DND-41 (cell line): ENCODE measurements at regions not wholly inside any gene's neighbourhood (a gene's known extent, or its start where the extent isn't known, plus 50 kb on each side); places are given as distances from the start of the nearest gene placed in this dataset.

Experiments
- ATAC-seq: fragments of 200-7000 bp; cut with Tn5 transposase; 3 replicates; pipeline ENCODE4 v1.9.1; 2021; ENCODE audit warnings: low read depth; ENCODE audit not compliant: insufficient read depth
- DNase-seq: peaks from one replicate; pipeline ENCODE4 v3.0.0-alpha.2; 2020
- H2AFZ ChIP-seq: 2 replicates; pipeline ENCODE4 v1.6.0; 2012; ENCODE audit warnings: low read depth, low read length
- H3K27ac ChIP-seq: 2 replicates; pipeline ENCODE4 v1.5.1; 2012; ENCODE audit warnings: low read length, inconsistent platforms
- H3K27me3 ChIP-seq: fragments of 200-600 bp; sonication (generic); 2 replicates; pipeline ENCODE4 v1.6.0; 2012; ENCODE audit warnings: low read length, mild to moderate bottlenecking, inconsistent platforms; ENCODE audit not compliant: insufficient read depth, poor library complexity
- H3K36me3 ChIP-seq: 2 replicates; pipeline ENCODE4 v1.5.1; 2012; ENCODE audit warnings: low read length, inconsistent platforms; ENCODE audit not compliant: insufficient read depth
- H3K4me1 ChIP-seq: 2 replicates; pipeline ENCODE4 v1.5.1; 2012; ENCODE audit warnings: mild to moderate bottlenecking, low read length; ENCODE audit not compliant: insufficient read depth
- H3K4me2 ChIP-seq: 2 replicates; pipeline ENCODE4 v1.6.0; 2012; ENCODE audit warnings: mild to moderate bottlenecking, moderate library complexity, low read length, inconsistent platforms; ENCODE audit not compliant: insufficient read depth
- H3K4me3 ChIP-seq, 2 experiments: fragments of 200-600 bp in 1 of 2; shearing (Covaris generic) in 1 of 2; 2 replicates each; pipeline ENCODE4 v1.5.1; 2012 to 2016; ENCODE audit warnings: inconsistent platforms in 2 of 2, low read length in 2 of 2, mild to moderate bottlenecking in 2 of 2, low read depth in 1 of 2, moderate library complexity in 1 of 2
- H3K79me2 ChIP-seq: 2 replicates; pipeline ENCODE4 v1.6.0; 2012; ENCODE audit warnings: low read length, inconsistent platforms; ENCODE audit not compliant: insufficient read depth
- H3K9ac ChIP-seq: 2 replicates; pipeline ENCODE4 v1.6.0; 2012; ENCODE audit warnings: low read depth, mild to moderate bottlenecking, inconsistent platforms, low read length, moderate library complexity
- H3K9me3 ChIP-seq: 2 replicates; pipeline ENCODE4 v1.5.1; 2012; ENCODE audit warnings: low read length, moderate library complexity, mild to moderate bottlenecking, inconsistent platforms; ENCODE audit not compliant: insufficient read depth, severe bottlenecking
- H4K20me1 ChIP-seq: 2 replicates; pipeline ENCODE4 v1.6.0; 2012; ENCODE audit warnings: low read length; ENCODE audit not compliant: insufficient read depth
- EZH2 ChIP-seq: IDR thresholded peaks from 3 replicates; pipeline ENCODE4 v1.6.1; 2012; ENCODE audit warnings: borderline replicate concordance, low read depth, mild to moderate bottlenecking, moderate library complexity, low read length, inconsistent platforms; ENCODE audit not compliant: severe bottlenecking
- TF ChIP-seq, protein P1 (sequence below): IDR thresholded peaks from 2 replicates; pipeline ENCODE4 v1.5.1; 2012; ENCODE audit warnings: borderline replicate concordance, low read length, moderate library complexity, mild to moderate bottlenecking; ENCODE audit not compliant: poor library complexity, severe bottlenecking; ENCODE audit errors: extremely low read depth

DNA sequence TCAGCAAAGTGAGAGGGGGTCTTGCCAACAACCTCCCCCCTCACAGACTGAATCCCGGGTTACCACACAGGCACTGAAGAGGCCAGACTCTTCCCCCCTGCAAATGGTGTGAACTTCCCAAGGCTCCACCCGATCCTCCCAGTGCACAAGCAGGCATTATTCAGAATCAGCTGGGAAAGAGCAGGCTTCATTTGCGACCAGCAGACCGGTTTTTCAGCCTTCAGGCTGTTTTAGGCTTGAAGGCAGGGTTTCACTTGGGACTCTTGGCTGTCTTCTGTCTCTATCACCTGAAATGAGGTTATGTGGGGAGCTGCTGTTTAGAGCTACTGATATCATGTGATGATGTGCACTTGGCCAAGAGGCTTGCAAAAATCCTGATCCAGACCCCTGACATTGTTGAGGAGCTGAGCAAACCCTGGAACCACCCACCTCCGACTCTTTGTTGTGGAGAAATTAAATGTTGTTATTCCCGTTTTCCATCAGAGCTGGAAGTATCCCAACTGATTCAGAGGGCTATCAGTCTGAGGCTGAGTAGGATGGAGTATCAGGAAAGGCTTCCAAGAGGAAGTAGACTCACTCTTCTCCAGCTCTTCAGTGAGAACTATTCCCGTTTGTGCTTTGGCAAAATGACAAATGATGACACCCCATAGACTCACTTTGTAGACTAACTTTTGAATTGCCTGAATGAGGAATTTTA lies 63.3 kb upstream of the ZFR start:
- Histone ChIP-seq H3K4me2 (no peak overlapping the region), H3K4me3 (no peak overlapping the region), H3K9ac (no peak overlapping the region), H3K79me2 (no peaks in the 10 kb centered on the region), H3K9me3 (no peaks in the 10 kb centered on the region), H3K27me3 (peaks cover 15% of the 10 kb centered on the region), H3K36me3 (no peaks in the 10 kb centered on the region), H3K4me1 (no peaks in the 10 kb centered on the region), H4K20me1 (no peaks in the 10 kb centered on the region), H3K27ac (no peak overlapping the region), H2AFZ (no peak overlapping the region)
- DNase-seq (no peak), ATAC-seq (no peak)
- TF ChIP-seq, protein P1, sequence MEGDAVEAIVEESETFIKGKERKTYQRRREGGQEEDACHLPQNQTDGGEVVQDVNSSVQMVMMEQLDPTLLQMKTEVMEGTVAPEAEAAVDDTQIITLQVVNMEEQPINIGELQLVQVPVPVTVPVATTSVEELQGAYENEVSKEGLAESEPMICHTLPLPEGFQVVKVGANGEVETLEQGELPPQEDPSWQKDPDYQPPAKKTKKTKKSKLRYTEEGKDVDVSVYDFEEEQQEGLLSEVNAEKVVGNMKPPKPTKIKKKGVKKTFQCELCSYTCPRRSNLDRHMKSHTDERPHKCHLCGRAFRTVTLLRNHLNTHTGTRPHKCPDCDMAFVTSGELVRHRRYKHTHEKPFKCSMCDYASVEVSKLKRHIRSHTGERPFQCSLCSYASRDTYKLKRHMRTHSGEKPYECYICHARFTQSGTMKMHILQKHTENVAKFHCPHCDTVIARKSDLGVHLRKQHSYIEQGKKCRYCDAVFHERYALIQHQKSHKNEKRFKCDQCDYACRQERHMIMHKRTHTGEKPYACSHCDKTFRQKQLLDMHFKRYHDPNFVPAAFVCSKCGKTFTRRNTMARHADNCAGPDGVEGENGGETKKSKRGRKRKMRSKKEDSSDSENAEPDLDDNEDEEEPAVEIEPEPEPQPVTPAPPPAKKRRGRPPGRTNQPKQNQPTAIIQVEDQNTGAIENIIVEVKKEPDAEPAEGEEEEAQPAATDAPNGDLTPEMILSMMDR = no peak
- no peak for TF ChIP-seq EZH2

DNA sequence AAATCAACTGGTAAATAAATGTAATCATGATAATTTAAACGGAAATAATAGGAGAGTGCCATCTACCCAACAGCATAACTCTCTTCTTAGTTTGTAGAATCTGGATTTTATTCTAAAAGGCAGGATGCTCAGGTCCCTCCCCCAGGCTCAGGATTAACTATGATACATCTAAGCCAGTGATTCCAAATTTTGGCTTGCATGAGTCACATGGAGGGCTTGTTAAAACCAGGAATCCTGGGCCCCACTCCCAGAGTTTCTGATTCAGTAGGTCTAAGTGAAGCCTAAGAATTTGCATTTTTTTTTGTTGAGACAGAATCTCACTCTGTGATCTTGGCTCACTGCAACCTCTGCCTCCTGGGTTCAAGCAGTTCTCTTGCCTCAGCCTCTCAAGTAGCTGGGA lies 62.3 kb upstream of the ZFR start:
- H3K9ac ChIP-seq = no peak overlapping the region
- H3K4me3 ChIP-seq = no peak overlapping the region
- H3K9me3 ChIP-seq = no peaks in the 10 kb centered on the region
- TF ChIP-seq EZH2 = no peak
- TF ChIP-seq, protein P1 = no peak
- H3K36me3 ChIP-seq = no peaks in the 10 kb centered on the region
- H3K27ac ChIP-seq = no peak overlapping the region
- no peaks in the 10 kb centered on the region for H4K20me1 ChIP-seq
- no peak for ATAC-seq
- H3K79me2 ChIP-seq = no peaks in the 10 kb centered on the region
- no peak overlapping the region for H3K4me2 ChIP-seq
- no peak overlapping the region for H2AFZ ChIP-seq
- no peaks in the 10 kb centered on the region for H3K4me1 ChIP-seq
- peaks cover 15% of the 10 kb centered on the region for H3K27me3 ChIP-seq
- DNase-seq = no peak

DNA sequence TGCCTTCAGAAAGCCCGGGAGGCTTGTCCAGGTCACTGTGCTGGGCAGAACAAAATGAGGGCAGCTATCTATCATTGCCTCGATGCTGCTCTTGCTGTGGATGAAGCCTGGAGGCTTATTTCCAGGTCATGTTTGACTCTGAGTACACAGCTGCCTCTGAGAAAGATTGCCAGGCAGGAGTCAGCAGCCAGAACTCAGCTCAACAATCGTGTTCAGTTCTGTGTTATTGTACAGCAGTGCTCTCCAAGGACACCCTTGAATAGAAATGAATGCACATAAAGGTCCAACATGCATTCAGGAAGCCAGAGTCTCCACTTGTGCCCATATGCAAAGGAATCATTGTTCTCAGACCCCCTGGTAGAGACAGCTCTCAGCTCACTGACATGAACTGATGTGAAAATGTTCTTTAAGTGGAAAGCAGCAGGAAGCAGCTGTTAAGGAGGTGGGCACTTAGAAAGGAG lies 61.7 kb upstream of the ZFR start:
- Histone ChIP-seq H3K36me3 (no peaks in the 10 kb centered on the region), H3K4me1 (no peaks in the 10 kb centered on the region), H3K4me2 (no peak overlapping the region), H3K79me2 (no peaks in the 10 kb centered on the region), H3K4me3 (no peak overlapping the region), H4K20me1 (no peaks in the 10 kb centered on the region), H3K27ac (no peak overlapping the region), H3K9ac (no peak overlapping the region), H3K27me3 (peaks cover 15% of the 10 kb centered on the region), H3K9me3 (no peaks in the 10 kb centered on the region), H2AFZ (no peak overlapping the region)
- ATAC-seq (no peak), DNase-seq (no peak)
- no peak for TF ChIP-seq EZH2
- TF ChIP-seq, protein P1 = no peak
